Calu3 (cell line): ENCODE measurements at regions not wholly inside any gene's neighbourhood (a gene's known extent, or its start where the extent isn't known, plus 50 kb on each side); places are given as distances from the start of the nearest gene placed in this dataset.

Source experiments
- BruUV-seq: library from RNA; stranded (reverse); fragments of 400-500 nt; replicated peaks from 2 replicates; lab custom pipeline; 2021; lab: Mats Ljungman, UMichigan
- CTCF ChIA-PET: fragments of 300-600 bp; sonication (Branson Sonifier 250); formaldehyde crosslinking; loops from one replicate; lab custom pipeline; 2022; ENCODE audit warnings: antibody characterized with exemption; lab: Charles Lee
- DNase-seq: peaks from one replicate; pipeline ENCODE4 v3.0.0; 2022
- H3K27ac Mint-ChIP-seq: one replicate; pipeline ENCODE4 v1.8.0; 2022; ENCODE audit warnings: mixed read lengths; ENCODE audit not compliant: unreplicated experiment
- H3K27me3 Mint-ChIP-seq: one replicate; pipeline ENCODE4 v1.8.0; 2022; ENCODE audit warnings: mixed read lengths; ENCODE audit not compliant: unreplicated experiment
- H3K36me3 Mint-ChIP-seq: one replicate; pipeline ENCODE4 v1.8.0; 2022; ENCODE audit warnings: mild to moderate bottlenecking, moderate library complexity, mixed read lengths; ENCODE audit not compliant: insufficient read depth, unreplicated experiment
- H3K4me1 Mint-ChIP-seq: one replicate; pipeline ENCODE4 v1.8.0; 2022; ENCODE audit warnings: mild to moderate bottlenecking, low read depth, mixed read lengths; ENCODE audit not compliant: unreplicated experiment
- H3K4me3 Mint-ChIP-seq: one replicate; pipeline ENCODE4 v1.8.0; 2022; ENCODE audit warnings: mild to moderate bottlenecking, low read depth, moderate library complexity, mixed read lengths; ENCODE audit not compliant: unreplicated experiment
- H3K9me3 Mint-ChIP-seq: one replicate; pipeline ENCODE4 v1.8.0; 2022; ENCODE audit warnings: low read depth, mixed read lengths; ENCODE audit not compliant: unreplicated experiment
- intact Hi-C: fragments of 100-400 bp; cut with micrococcal nuclease; formaldehyde crosslinking; loops from one replicate; pipeline ENCODE4 v1.10.0; 2022; ENCODE audit not compliant: unreplicated experiment
- TF ChIP-seq, protein P1 (sequence below): fragments of 200-600 bp; IDR thresholded peaks from one replicate; pipeline ENCODE4 v1.8.0; 2022; ENCODE audit warnings: antibody characterized with exemption; ENCODE audit not compliant: unreplicated experiment

DNA sequence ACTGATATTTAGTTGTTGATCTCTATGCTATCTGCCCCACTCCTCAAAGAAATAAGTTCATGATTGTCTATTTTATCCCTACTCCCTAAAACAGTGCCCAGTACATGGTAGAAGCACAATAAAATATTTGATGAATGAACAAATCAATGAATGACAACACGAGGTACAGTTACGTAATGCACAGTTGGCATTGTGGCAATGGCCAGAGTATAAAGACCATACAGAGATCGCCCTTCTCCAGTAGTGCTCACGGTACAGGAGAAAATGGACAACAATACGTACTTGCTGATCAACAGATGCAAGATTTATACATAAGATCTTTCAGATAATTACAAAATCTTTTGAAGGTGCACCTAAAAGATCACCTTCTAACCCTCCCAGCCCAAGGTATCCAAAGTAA is 225.4 kb downstream of the KLF12 start:
- Mint-ChIP-seq H3K36me3 (no peaks in the 10 kb centered on the region), H3K27ac (no peak overlapping the region), H3K27me3 (no peaks in the 10 kb centered on the region), H3K9me3 (no peaks in the 10 kb centered on the region), H3K4me1 (no peaks in the 10 kb centered on the region), H3K4me3 (no peak overlapping the region)
- CTCF ChIA-PET: no interaction called here
- BruUV-seq: no TSS peak
- TF ChIP-seq, protein P1, sequence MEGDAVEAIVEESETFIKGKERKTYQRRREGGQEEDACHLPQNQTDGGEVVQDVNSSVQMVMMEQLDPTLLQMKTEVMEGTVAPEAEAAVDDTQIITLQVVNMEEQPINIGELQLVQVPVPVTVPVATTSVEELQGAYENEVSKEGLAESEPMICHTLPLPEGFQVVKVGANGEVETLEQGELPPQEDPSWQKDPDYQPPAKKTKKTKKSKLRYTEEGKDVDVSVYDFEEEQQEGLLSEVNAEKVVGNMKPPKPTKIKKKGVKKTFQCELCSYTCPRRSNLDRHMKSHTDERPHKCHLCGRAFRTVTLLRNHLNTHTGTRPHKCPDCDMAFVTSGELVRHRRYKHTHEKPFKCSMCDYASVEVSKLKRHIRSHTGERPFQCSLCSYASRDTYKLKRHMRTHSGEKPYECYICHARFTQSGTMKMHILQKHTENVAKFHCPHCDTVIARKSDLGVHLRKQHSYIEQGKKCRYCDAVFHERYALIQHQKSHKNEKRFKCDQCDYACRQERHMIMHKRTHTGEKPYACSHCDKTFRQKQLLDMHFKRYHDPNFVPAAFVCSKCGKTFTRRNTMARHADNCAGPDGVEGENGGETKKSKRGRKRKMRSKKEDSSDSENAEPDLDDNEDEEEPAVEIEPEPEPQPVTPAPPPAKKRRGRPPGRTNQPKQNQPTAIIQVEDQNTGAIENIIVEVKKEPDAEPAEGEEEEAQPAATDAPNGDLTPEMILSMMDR: no peak
- no peak for DNase-seq
- intact Hi-C loops: no loop called here

DNA sequence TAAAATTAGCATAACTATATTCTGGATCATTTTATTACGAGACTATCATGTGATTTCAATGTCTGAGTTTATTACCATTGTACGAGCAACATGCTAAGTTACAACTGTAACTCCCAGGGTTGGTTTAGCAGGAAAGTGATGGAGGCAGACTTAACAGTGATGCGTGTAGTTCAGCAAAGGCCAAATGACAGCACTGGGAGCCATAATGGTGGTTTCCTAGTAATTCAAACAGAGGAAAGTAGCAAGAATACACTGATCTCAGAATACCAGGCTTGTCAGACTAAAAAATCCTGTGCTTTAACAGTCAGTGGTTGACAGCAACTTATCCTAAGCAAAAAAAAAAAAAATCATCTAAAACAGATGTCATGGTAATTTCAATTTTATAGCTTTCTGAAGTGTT is 229.6 kb downstream of the KLF12 start:
- TF ChIP-seq, protein P1: no peak
- Mint-ChIP-seq H3K36me3 (no peaks in the 10 kb centered on the region), H3K27me3 (no peaks in the 10 kb centered on the region), H3K4me3 (no peak overlapping the region), H3K27ac (no peak overlapping the region), H3K4me1 (no peaks in the 10 kb centered on the region), H3K9me3 (no peaks in the 10 kb centered on the region)
- intact Hi-C loops: no loop called here
- DNase-seq: no peak
- CTCF ChIA-PET: no interaction called here
- no TSS peak for BruUV-seq

DNA sequence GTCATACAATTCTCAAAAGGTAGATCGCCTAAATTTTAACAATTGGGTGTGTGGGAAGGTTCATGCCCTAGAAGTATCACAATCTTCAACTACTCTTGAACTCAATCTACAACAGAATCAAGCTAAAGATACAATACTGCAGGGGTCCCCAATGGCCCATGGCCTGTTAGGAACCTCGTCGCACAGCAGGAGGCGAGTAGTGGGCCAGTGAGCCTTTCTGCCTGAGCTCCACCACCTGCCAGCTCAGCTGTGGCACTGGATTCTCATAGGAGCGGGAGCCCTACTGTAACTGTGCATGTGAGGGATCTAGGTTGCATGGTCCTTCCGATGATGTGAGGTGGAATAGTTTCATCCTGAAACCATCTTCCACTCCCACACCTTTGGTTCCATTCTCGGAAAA is 230.6 kb downstream of the KLF12 start:
- intact Hi-C loops: no loop called here
- Mint-ChIP-seq H3K4me3 (no peak overlapping the region), H3K9me3 (no peaks in the 10 kb centered on the region), H3K27me3 (no peaks in the 10 kb centered on the region), H3K36me3 (no peaks in the 10 kb centered on the region), H3K27ac (no peak overlapping the region), H3K4me1 (no peaks in the 10 kb centered on the region)
- CTCF ChIA-PET: no interaction called here
- DNase-seq: no peak
- TF ChIP-seq, protein P1: no peak
- no TSS peak for BruUV-seq

DNA sequence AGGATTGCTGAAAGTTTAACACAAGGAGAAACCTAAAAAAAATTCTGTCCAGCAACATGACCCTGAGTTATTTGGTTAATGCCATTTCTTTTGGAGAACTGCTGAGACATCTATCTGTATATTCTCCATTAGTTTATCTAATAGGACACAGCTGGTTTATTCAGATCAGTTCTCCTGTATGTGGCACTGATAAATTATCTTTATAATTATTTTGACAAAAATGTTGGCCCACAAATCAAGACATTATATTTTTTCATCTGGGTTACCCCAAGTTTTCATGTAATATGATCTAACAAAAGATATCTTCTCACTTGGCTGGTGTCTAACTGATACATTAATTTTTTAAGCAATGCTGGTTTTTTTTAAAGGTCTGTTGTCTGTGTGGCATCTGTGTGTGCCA is 231.4 kb downstream of the KLF12 start:
- Mint-ChIP-seq H3K36me3 (no peaks in the 10 kb centered on the region), H3K4me3 (no peak overlapping the region), H3K27me3 (no peaks in the 10 kb centered on the region), H3K9me3 (no peaks in the 10 kb centered on the region), H3K4me1 (no peaks in the 10 kb centered on the region), H3K27ac (no peak overlapping the region)
- no peak for DNase-seq
- CTCF ChIA-PET: no interaction called here
- TF ChIP-seq, protein P1: no peak
- BruUV-seq: no TSS peak
- intact Hi-C loops: no loop called here
